SK-MEL-5 (cell line): ENCODE measurements at regions not wholly inside any gene's neighbourhood (a gene's known extent, or its start where the extent isn't known, plus 50 kb on each side); places are given as distances from the start of the nearest gene placed in this dataset.

ENCODE experiments used
- DNase-seq: peaks from one replicate; pipeline ENCODE4 v3.0.0-alpha.2; 2016; ENCODE audit warnings: low read depth, low spot score
- in situ Hi-C: cut with HindIII; loops from 2 replicates; pipeline ENCODE4 v1.10.0; 2016; ENCODE audit warnings: low sequenced_read_pairs, high pct_unique_total_duplicates, low pct_unique_long_range_greater_than_20kb

GRCh38 chr1:218521414-218522169 is 176.5 kb downstream of the TGFB2 start:
- in situ Hi-C loops = no loop called here
- peak; percentile 65 for DNase-seq

GRCh38 chr1:218524526-218524925 is 179.4 kb downstream of the TGFB2 start:
- peak; percentile 39 for DNase-seq
- in situ Hi-C loops = no loop called here

DNA sequence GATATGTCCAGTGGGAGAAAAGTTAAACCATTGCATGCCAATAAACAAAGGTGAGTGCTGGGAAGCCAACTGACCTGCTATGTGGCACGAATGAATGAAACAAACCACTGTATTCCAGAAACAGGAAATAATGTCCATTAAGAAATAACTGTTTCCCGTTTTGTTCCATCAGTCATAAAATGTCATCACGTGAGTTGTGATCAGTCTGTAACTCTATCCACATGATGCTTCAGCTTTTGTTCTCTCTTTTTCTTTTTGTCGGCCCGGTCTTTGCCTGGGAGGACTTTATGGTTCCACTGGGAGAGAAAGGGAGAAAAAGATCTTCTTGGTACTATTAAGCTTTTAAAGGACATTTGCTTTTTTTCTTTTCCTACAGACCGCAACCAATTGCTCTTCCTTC is 179.9 kb downstream of the TGFB2 start:
- in situ Hi-C loops = no loop called here
- DNase-seq = peak; percentile 81

DNA sequence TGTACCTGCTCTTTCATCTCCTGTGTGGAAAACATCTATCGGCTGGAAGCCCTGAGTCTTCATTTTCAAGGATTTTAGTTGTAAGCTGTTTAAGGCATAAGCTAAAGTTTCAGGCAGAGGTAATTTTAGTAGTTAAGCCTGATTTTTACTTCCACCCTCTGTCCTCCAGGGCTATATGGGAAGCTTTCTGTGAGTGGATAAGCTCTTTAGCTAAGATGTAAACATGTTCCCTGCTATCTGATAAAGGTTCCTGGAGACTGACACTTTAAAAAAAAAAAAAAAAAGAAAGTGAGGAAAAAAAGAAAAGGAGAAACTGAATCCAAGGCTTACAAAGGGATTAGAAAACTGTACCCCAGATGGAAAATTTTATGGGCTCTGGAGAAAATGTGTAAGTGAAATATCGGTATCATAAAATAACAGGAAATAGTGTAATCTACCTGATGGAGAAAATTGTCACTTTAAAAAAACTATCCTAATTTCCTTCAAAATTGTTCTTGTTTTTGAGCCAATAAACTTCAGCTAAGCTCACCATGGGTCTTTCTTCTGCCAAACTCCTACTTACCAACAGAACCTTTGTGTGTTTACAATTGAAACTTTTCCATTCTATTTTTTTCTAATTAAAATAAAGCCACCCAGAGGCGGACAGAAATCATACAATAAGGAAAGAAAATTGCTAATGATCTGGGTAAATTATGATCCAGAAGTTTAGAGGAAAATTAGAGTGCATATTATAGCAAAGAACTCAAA is 180.5 kb downstream of the TGFB2 start:
- no peak for DNase-seq
- in situ Hi-C loops = no loop called here

GRCh38 chr1:218526198-218526580 is 181.1 kb downstream of the TGFB2 start:
- no peak for DNase-seq
- in situ Hi-C loops = no loop called here

- DNase-seq = no peak
- in situ Hi-C loops = no loop called here
Measured at GRCh38 chr1:218527737-218528136, 182.6 kb downstream of the TGFB2 start.

- in situ Hi-C loops = no loop called here
- DNase-seq = no peak
Measured at GRCh38 chr1:218529646-218530300, 184.6 kb downstream of the TGFB2 start.

DNA sequence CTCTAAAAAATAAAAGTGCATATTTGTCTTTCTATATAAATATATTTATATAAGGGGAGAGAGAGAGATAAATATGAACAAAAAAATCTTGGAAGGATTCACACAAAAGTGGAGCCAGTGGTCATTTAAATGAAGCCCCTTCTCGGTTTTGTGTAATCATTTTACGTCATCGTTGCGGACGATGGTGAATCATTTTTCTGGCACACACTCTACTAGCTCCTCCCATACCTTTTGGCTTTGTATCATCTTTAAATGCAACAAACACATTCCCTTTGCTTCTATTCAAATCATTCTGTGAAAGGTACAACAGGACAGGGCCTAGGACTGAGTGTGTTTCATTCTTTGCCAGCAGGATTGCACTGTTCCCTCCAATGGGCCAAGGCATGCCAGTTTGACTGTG is 186.8 kb downstream of the TGFB2 start:
- DNase-seq = no peak
- in situ Hi-C loops = no loop called here

GRCh38 chr1:218536296-218536986 is 191.3 kb downstream of the TGFB2 start:
- in situ Hi-C loops = no loop called here
- no peak for DNase-seq

DNA sequence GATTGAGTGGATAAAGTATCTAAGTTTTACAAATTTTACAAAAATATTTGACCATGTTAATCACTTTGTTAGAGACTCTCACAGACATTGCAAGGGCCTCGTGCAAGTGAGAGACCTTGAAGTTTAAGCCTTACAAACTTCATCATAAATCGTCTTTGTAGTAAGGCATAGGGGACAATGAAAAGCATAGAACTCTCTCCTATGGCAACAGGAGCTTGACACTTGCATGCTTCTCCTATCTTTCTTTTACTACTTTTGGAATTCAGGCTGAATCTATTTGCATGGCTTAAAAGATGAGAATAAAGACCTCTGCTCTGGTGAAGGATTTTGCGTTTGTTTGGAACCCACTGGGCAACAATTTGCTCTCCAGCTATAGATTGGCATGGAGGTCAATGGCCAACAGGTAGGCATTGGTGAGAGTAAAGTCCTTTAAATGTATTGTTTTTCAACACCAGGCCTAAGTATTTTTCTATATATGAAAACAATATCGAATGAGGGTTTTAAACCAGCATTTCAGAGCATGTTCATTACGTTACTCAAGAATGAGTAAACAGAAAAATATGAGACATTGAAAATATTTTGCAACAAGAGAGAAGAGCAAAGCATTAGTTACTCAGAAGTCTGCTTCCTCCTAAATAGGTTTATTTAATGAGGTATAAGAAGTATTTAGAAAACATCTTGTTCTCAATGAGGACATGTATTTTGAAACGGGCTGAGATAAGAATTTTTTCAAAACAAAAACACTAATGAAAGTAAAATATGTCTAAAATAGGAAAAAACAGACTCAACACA is 192.2 kb downstream of the TGFB2 start:
- DNase-seq = no peak
- in situ Hi-C loops = no loop called here

DNA sequence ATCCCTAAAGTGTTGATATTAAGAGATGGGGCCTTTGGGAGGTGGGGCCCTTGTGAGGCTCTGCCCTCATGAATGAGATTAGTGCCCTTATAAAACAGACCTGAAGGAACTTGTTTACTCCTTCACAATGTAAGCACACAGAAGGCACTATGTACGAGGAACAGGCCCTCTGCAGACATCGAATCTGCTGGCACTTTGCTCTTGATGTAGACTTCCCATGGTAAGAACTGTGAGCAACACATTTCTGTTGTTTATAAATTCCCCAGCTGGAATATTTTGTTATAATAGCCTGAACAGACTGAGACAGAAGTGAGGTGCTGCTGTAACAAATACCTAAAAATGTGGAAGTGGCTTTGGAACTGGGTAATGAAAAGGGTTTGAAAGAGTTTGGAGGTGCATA is 193.2 kb downstream of the TGFB2 start:
- in situ Hi-C loops = no loop called here
- no peak for DNase-seq

DNA sequence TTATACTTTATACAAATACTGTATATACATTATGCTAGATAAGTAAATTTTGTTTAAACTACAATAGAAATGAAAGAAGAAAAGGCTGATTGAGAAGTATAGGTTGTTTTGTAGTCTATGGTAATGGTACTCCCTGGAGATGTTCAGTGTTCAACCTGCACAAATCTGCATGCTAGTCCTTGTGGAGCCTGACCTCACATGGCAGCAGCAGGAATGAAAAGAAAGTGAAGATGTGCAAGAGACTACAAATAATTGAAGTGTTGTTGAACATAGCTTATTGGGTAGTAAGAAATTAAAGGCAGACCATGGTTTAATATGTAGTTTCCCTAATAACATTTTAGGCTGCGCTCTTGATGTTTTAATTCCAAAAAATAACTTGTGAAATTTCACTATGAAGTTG is 201.2 kb downstream of the TGFB2 start:
- in situ Hi-C loops = no loop called here
- DNase-seq = peak; percentile 44

DNA sequence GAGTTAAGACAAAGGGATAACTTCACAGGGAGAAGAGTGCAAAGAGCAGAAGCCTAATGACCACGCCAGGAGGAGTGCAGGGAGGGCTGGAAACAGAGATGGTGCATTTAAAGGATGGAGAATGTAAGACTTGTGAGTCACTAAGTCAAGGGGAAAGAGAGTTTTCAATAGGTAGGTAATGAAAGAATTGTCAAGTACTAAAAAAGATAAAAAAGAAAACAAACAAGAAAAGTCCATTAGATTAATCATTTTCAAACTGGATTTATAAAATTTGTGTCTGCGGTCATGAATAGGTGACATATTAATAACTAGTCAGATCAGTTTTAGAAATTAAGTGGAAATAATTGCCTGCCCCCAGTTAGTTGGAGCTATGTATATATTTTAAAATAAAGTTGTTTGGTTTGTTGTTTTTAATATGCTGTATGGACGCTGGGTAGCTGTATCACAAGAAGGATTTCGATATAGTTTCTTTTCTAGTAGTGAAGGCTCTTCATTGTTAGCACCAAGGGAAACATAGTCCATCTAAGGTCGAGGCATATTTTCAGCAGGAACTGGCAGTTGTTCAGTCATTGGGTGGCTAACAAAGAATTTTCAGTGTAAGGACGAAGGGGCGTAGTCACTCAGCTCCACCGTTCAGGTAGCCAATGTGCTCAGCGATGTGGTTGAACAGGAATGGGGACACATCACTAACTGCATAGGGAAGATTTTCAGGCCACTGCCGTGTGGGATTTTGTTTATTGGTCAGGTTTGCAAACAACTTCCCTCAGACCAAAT is 203.0 kb downstream of the TGFB2 start:
- in situ Hi-C loops = no loop called here
- DNase-seq = no peak

- in situ Hi-C loops = no loop called here
- DNase-seq = no peak
Measured at GRCh38 chr1:218548764-218549163, 203.6 kb downstream of the TGFB2 start.

- peak; percentile 74 for DNase-seq
- in situ Hi-C loops = no loop called here
Measured at GRCh38 chr1:218553197-218553596, 208.1 kb downstream of the TGFB2 start.

DNA sequence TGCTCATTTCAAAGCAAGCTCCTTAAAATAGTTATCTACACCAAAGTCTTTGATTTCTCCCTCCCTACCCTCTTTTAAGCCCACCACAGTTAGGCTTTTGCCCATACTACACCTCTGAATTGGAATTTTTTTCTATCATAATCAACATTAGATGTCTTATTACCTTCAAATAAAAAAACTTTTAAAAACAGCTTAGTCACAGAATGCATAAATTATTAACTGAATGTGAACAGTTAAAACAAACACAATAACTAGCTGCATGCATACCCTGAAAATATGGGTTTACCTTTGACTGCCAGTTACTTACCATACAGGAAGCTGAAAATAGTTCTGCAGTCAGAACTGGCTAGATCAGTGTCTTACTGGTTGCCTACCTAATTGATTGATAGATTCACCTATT is 210.9 kb downstream of the TGFB2 start:
- DNase-seq = no peak
- in situ Hi-C loops = no loop called here

DNA sequence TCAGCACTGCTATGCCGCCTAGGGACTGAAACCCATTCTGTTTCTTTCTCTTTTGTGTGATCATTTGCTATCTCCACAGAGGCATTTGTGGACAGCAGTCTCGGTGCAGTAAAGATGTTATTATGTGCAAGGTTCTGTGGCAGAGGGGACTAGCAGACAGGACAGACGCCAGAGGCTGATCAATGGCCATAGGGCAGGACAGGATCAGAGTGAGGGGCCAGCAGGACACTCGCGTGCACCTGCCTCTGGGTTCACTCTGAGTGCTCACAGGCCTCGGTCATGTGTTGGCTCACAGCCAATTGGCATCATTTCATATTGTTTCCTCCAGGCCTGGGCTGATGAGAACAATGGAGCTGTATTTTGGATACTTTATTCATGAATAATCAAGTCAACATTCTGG is 212.6 kb downstream of the TGFB2 start:
- DNase-seq = peak; percentile 4

More for the DNA sequence above, 212.6 kb downstream of the TGFB2 start:
- in situ Hi-C loops = no loop called here
